ENCODE measurements at regions not wholly inside any gene's neighbourhood (a gene's known extent, or its start where the extent isn't known, plus 50 kb on each side); places are given as distances from the start of the nearest gene placed in this dataset.

DNA sequence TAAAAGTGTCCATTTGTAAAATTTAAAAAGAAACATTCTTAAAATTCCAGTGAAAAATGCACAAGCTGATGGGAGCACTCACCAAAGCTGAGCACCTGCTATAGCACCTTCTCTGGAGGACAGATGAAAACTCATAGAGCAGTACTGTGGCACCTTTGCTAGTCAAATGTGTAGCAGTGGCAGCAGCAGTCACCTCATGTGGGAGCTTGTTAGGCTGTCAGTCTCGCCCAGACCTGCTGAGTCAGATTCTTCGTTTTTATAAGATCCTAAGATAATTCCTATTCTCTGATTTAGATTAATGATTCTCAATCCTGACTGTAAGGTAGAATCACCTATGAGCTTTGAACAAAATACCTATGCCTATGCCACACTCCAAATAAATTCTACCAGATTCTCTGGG lies 325.8 kb downstream of the RPL10L start:
- no peak overlapping the region for H3K27ac ChIP-seq (ENCODE audit: low read depth, low read length)
- CTCF ChIA-PET, result no interaction called here
- TF ChIP-seq, protein P1, sequence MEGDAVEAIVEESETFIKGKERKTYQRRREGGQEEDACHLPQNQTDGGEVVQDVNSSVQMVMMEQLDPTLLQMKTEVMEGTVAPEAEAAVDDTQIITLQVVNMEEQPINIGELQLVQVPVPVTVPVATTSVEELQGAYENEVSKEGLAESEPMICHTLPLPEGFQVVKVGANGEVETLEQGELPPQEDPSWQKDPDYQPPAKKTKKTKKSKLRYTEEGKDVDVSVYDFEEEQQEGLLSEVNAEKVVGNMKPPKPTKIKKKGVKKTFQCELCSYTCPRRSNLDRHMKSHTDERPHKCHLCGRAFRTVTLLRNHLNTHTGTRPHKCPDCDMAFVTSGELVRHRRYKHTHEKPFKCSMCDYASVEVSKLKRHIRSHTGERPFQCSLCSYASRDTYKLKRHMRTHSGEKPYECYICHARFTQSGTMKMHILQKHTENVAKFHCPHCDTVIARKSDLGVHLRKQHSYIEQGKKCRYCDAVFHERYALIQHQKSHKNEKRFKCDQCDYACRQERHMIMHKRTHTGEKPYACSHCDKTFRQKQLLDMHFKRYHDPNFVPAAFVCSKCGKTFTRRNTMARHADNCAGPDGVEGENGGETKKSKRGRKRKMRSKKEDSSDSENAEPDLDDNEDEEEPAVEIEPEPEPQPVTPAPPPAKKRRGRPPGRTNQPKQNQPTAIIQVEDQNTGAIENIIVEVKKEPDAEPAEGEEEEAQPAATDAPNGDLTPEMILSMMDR (IDR thresholded peaks at IDR 0.05; ENCODE audit: low read depth, low read length), result no peak
- peaks cover 3% of the 10 kb centered on the region; the same call in 1 of the 2 replicates for H3K9me3 ChIP-seq (ENCODE audit: control insufficient read depth, insufficient read depth, low read length)
- no peak for DNase-seq (ENCODE audit: low read depth, low spot score)
- no peaks in the 10 kb centered on the region for H3K27me3 ChIP-seq (ENCODE audit: control insufficient read depth, insufficient read depth, low read length)
- H3K4me3 ChIP-seq (ENCODE audit: low read depth, low read length), result no peak overlapping the region
- POLR2A ChIA-PET, result no interaction called here

DNA sequence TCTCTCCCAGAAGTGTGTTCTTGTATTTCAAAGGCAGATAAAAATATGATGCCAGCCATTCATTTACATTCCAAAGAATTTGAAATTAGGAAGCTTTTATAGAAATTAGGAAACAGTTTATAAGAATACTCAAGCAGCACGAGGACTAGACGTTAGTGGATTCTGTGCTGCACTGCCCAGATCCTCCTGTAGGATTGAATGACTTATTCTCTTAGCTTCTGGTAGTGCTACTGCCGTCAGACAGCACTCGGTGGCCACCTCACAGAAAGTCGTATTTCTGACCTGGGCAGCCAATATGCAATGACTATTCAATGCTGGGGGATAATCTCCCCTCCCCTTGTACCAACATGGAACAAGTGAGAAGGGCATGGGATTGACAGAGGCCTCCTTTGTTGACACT lies 326.4 kb downstream of the RPL10L start:
- no peak overlapping the region for H3K4me3 ChIP-seq (ENCODE audit: low read depth, low read length)
- TF ChIP-seq, protein P1 (IDR thresholded peaks at IDR 0.05; ENCODE audit: low read depth, low read length), result no peak
- no peak overlapping the region for H3K27ac ChIP-seq (ENCODE audit: low read depth, low read length)
- DNase-seq (ENCODE audit: low read depth, low spot score), result no peak
- peaks cover 3% of the 10 kb centered on the region; the same call in 1 of the 2 replicates for H3K9me3 ChIP-seq (ENCODE audit: control insufficient read depth, insufficient read depth, low read length)
- CTCF ChIA-PET, result no interaction called here
- no peaks in the 10 kb centered on the region for H3K27me3 ChIP-seq (ENCODE audit: control insufficient read depth, insufficient read depth, low read length)
- POLR2A ChIA-PET, result no interaction called here

DNA sequence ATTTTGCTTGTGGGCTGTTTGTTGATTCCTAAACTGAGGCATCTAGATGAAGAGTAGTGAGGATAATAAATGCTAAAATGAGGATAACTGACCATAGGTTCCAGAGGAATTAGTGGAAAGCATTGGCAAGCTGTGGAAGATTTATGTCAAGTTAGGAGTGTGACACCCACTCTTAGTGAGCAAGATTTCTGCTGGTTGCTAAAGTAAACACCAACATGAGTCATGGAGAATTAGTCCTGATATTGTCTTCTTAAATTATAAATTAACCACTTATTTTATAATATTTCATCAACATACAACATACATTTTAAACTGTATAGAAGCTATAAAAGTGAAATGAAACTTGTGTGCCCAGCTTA lies 328.2 kb downstream of the RPL10L start:
- Histone ChIP-seq H3K9me3 (ENCODE audit: control insufficient read depth, insufficient read depth, low read length) (peaks cover 3% of the 10 kb centered on the region; the same call in 1 of the 2 replicates), H3K27ac (ENCODE audit: low read depth, low read length) (no peak overlapping the region), H3K27me3 (ENCODE audit: control insufficient read depth, insufficient read depth, low read length) (no peaks in the 10 kb centered on the region), H3K4me3 (ENCODE audit: low read depth, low read length) (no peak overlapping the region)
- ChIA-PET POLR2A (no interaction called here), CTCF (no interaction called here)
- DNase-seq (ENCODE audit: low read depth, low spot score), result no peak
- TF ChIP-seq, protein P1 (IDR thresholded peaks at IDR 0.05; ENCODE audit: low read depth, low read length), result no peak

DNA sequence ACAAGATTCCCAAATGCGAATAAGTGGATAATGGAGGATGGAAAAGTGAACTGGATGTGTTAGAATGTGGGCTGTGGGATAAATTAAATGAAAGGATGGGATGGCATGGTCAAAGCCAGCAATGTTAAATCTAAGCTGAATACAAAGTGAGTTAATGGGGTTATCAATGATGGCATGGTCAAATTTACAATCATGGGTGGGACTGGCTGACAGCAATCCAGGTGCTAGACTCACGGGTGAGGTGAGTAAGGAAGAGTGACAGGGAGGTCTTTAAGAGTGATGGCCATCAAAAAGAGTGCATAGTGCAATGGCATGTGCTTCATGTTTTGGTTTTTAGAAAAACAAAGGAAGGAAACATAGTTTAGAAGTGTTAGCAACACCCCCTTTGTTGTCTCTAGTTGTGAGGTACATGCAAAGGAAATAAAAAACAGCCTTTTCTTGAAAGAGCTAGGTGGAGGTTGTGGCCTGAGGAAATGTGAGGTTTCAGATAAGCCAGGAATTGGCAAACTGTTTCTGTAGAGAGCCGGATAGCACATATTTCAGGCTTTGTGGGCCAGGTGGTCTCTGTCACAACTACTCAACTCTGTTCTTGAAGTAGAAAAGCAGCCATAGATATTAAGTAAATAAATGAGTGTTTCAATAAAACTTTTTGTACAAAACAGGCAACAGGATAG lies 328.7 kb downstream of the RPL10L start:
- no peak for DNase-seq (ENCODE audit: low read depth, low spot score)
- TF ChIP-seq, protein P1 (IDR thresholded peaks at IDR 0.05; ENCODE audit: low read depth, low read length), result no peak
- Histone ChIP-seq H3K4me3 (ENCODE audit: low read depth, low read length) (no peak overlapping the region), H3K27ac (ENCODE audit: low read depth, low read length) (no peak overlapping the region), H3K27me3 (ENCODE audit: control insufficient read depth, insufficient read depth, low read length) (no peaks in the 10 kb centered on the region), H3K9me3 (ENCODE audit: control insufficient read depth, insufficient read depth, low read length) (peaks cover 3% of the 10 kb centered on the region; the same call in 1 of the 2 replicates)
- POLR2A ChIA-PET, result no interaction called here
- CTCF ChIA-PET, result no interaction called here

DNA sequence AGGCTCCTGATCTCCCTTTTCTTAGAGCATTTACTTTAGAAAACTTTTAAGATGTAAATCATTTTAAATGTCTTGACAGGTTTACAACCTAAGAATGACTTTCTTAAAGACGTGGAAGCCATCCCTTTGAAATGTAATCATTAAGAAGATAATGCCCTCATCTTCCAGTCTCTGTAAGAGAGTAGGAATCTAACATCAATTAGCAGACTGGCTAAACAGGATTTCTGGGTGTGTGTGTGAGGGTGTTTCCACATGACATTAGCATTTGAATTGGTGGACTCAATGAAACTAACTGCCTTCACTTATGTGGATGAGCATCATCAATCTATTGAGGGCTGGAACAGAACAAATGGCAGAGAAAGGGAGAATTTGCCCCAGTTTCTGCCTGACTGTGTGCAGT lies 329.5 kb downstream of the RPL10L start:
- DNase-seq (ENCODE audit: low read depth, low spot score), result no peak
- Histone ChIP-seq H3K27ac (ENCODE audit: low read depth, low read length) (no peak overlapping the region), H3K4me3 (ENCODE audit: low read depth, low read length) (no peak overlapping the region), H3K9me3 (ENCODE audit: control insufficient read depth, insufficient read depth, low read length) (peaks cover 3% of the 10 kb centered on the region; the same call in 1 of the 2 replicates), H3K27me3 (ENCODE audit: control insufficient read depth, insufficient read depth, low read length) (no peaks in the 10 kb centered on the region)
- POLR2A ChIA-PET, result no interaction called here
- TF ChIP-seq, protein P1 (IDR thresholded peaks at IDR 0.05; ENCODE audit: low read depth, low read length), result no peak
- CTCF ChIA-PET, result no interaction called here

Data from AG04450 (cell line).